GM13976 (cell line): ENCODE measurements at regions not wholly inside any gene's neighbourhood (a gene's known extent, or its start where the extent isn't known, plus 50 kb on each side); places are given as distances from the start of the nearest gene placed in this dataset.

Source experiments
- DNase-seq: peaks from one replicate; pipeline ENCODE4 v3.0.0; 2012; ENCODE audit warnings: low spot score
- in situ Hi-C: fragments of 300-500 bp; cut with MboI; formaldehyde crosslinking; loops from one replicate; pipeline ENCODE4 v1.12.0; 2022; ENCODE audit warnings: low sequenced_read_pairs, mixed read lengths, inconsistent platforms; ENCODE audit not compliant: unreplicated experiment
- TF ChIP-seq, protein P1 (sequence below): IDR thresholded peaks from 2 replicates; pipeline ENCODE4 v1.5.1; 2012; ENCODE audit warnings: borderline replicate concordance, mild to moderate bottlenecking; ENCODE audit not compliant: insufficient read depth; ENCODE audit errors: extremely low read depth, missing control alignments, control extremely low read depth

DNA sequence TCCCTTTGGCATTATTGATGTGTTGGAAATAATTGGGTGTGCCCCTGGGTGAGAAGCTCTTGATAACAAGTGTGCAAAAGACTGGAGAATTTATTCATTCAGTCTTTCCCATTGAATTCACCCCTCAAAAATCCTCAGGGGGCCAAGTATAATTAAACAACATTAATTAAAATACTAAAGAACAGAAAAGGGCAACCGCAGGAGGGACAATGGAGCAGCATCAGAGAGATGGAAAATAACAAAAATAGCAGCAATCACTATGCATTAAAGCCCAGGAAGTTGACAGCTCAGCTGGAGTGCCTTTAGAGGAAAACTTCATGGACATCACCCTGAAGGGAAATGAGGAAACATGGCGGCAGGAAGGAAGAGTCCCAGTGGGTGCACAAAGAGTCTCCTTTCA is 227.6 kb downstream of the MINAR1 start:
- in situ Hi-C loops = no loop called here
- DNase-seq = no peak
- TF ChIP-seq, protein P1, sequence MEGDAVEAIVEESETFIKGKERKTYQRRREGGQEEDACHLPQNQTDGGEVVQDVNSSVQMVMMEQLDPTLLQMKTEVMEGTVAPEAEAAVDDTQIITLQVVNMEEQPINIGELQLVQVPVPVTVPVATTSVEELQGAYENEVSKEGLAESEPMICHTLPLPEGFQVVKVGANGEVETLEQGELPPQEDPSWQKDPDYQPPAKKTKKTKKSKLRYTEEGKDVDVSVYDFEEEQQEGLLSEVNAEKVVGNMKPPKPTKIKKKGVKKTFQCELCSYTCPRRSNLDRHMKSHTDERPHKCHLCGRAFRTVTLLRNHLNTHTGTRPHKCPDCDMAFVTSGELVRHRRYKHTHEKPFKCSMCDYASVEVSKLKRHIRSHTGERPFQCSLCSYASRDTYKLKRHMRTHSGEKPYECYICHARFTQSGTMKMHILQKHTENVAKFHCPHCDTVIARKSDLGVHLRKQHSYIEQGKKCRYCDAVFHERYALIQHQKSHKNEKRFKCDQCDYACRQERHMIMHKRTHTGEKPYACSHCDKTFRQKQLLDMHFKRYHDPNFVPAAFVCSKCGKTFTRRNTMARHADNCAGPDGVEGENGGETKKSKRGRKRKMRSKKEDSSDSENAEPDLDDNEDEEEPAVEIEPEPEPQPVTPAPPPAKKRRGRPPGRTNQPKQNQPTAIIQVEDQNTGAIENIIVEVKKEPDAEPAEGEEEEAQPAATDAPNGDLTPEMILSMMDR = no peak

DNA sequence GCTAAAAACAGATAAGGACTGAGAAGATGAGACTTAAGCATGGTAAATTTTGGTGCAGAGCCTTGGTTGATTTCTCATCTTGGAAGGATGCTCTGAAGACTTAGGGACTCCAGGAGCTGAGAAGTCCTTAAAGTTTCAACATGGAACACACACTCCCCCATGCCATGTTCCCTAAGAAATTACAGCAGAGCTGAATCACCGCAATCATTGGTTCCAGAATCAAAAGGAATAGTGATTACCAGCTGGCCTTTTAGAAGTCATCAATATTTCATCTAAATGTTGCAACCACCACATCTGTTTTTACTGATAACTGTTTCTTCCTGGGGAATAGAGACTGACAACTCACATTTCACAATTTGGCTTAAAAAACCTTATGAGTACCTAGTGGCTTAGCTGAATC is 229.3 kb downstream of the MINAR1 start:
- TF ChIP-seq, protein P1 = no peak
- in situ Hi-C loops = no loop called here
- no peak for DNase-seq

DNA sequence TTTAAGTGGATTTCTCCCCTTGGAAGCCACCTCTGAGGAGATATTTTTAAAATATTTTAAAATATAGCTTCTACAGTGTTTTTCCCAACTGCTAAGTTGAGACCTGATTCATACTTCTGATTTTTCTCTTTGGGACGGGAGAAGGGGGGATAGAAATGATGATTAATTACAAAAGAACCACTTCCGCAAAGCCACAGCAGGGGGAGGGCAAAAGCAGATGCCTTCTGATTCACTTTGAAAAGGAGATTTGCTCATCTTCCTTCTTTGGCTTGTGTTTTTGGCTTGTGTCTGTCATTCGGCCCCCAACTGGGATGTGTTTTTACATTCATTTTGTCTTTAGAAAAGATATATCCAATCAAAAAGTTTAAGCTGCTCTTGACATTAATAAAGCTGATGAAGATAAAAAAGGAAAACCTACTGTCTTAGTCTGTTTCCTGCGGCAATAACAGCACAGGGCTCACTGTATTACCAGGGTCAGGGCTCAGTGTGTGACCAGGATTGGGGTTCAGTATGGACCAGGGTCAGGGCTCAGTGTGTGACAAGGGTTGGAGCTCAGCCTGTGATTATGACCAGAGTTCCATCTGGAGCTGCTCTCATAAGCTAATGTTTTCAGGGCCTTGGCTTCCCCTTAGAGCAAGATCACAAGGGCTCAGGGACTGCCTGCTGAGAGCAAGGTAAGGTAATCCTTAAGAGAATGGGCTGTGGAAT is 223.2 kb downstream of the MTHFS start:
- TF ChIP-seq, protein P1 = no peak
- DNase-seq = peak; percentile 59
- in situ Hi-C loops = no loop called here

DNA sequence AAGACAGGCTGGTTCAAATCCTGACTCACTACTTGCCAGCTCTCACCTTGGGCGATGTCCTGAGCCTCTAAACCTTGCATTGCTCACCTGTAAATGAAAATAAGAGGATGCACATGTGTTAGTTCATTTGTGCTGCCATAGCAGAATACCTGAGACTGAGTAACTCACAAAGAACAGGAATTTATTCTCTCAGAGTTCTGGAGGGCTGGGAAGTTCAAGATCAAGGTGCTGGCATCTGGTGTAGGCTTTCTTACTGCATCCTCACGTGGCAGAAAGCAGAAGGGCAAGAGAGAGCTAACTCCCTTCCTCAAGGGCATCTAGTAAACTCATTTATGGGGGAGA is 222.7 kb downstream of the MTHFS start:
- TF ChIP-seq, protein P1 = no peak
- in situ Hi-C loops = no loop called here
- DNase-seq = no peak

DNA sequence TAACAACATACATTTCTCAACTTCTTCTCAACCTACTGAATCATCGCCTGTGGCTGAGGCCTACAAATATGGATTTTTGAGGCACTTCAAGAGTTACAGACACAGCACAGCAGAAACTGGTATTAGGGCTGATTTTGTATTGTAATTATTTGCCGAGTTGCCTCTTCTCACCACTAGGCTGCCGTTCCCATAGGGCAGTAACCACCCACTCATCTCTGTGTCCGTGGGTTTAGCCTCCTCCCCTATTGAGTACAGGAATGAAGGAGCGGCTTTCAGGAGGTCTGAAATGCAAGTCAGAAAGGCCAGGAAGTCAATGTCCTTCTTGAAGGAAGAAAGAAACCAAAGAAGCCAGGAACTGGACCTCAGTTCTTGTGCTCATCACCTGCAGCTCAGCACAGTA is 220.8 kb downstream of the MTHFS start:
- no peak for DNase-seq
- TF ChIP-seq, protein P1 = no peak
- in situ Hi-C loops = no loop called here

DNA sequence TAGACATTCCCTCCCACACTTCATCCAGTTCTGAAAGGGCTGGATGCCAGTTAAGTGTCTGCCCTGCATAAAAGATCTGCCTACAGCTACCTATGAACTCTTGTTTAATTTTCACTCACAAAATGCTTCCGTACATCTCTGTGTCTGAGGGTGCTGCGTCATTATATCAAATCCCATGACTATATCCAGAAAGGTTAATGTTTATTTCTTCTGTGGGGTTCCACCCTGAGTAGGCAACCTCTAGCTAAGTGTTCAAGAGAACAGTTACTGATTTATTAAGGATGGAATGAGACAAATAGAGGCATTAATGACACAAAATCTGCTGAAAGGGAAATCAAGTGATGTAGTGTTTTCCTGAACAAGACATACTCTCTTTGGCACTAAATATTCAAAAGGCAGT is 220.2 kb downstream of the MTHFS start:
- DNase-seq = no peak
- in situ Hi-C loops = no loop called here
- TF ChIP-seq, protein P1 = no peak
